GM18508 (cell line): ENCODE measurements at regions not wholly inside any gene's neighbourhood (a gene's known extent, or its start where the extent isn't known, plus 50 kb on each side); places are given as distances from the start of the nearest gene placed in this dataset.
A peak's percentile ranks its signal among the peaks of the same experiment; 100 is the strongest.
"Not testable (repeated sequence)": the region's sequence is repeated elsewhere in the genome, so short reads cannot be mapped to it uniquely, and the experiment has no call there.

ENCODE experiments used
- ATAC-seq: cut with Tn5 transposase; IDR thresholded peaks from one replicate; pipeline ENCODE4 v1.9.1; 2021; ENCODE audit warnings: moderate number of reproducible peaks; ENCODE audit not compliant: insufficient read depth, unreplicated experiment

GRCh38 chr2:142300517-142300916 lies 169.7 kb upstream of the LRP1B start:
- no peak for ATAC-seq

- no peak for ATAC-seq
Observed at GRCh38 chr2:142299021-142299420, 168.2 kb upstream of the LRP1B start.

GRCh38 chr2:142294225-142294624 lies 163.4 kb upstream of the LRP1B start:
- no peak for ATAC-seq

GRCh38 chr2:142291969-142292368 lies 161.2 kb upstream of the LRP1B start:
- no peak for ATAC-seq

- no peak for ATAC-seq
Observed at GRCh38 chr2:142290931-142291330, 160.1 kb upstream of the LRP1B start.

GRCh38 chr2:142286618-142287017 lies 155.8 kb upstream of the LRP1B start:
- peak; percentile 52 for ATAC-seq

GRCh38 chr2:142285480-142285879 lies 154.7 kb upstream of the LRP1B start:
- ATAC-seq, result no peak

- not testable (repeated sequence) for ATAC-seq
Observed at GRCh38 chr2:142284336-142284735, 153.5 kb upstream of the LRP1B start.

GRCh38 chr2:142280831-142281230 lies 150.0 kb upstream of the LRP1B start:
- no peak for ATAC-seq

GRCh38 chr2:142270990-142271389 lies 140.2 kb upstream of the LRP1B start:
- no peak for ATAC-seq

- ATAC-seq, result no peak
Observed at GRCh38 chr2:142270291-142270690, 139.5 kb upstream of the LRP1B start.

- no peak for ATAC-seq
Observed at GRCh38 chr2:142259356-142259755, 128.5 kb upstream of the LRP1B start.

GRCh38 chr2:142254031-142254430 lies 123.2 kb upstream of the LRP1B start:
- ATAC-seq, result no peak

GRCh38 chr2:142241016-142241415 lies 110.2 kb upstream of the LRP1B start:
- ATAC-seq, result no peak

GRCh38 chr2:142236181-142236580 lies 105.4 kb upstream of the LRP1B start:
- ATAC-seq, result no peak

GRCh38 chr2:142234741-142235140 lies 103.9 kb upstream of the LRP1B start:
- ATAC-seq, result no peak

GRCh38 chr2:142223309-142223708 lies 92.5 kb upstream of the LRP1B start:
- no peak for ATAC-seq

GRCh38 chr2:142222715-142223114 lies 91.9 kb upstream of the LRP1B start:
- ATAC-seq, result no peak

GRCh38 chr2:142220901-142221300 lies 90.1 kb upstream of the LRP1B start:
- no peak for ATAC-seq

GRCh38 chr2:142220239-142220638 lies 89.4 kb upstream of the LRP1B start:
- ATAC-seq, result no peak

GRCh38 chr2:142218471-142218870 lies 87.7 kb upstream of the LRP1B start:
- no peak for ATAC-seq

GRCh38 chr2:142217804-142218203 lies 87.0 kb upstream of the LRP1B start:
- no peak for ATAC-seq

- ATAC-seq, result no peak
Observed at GRCh38 chr2:142200062-142200461, 69.2 kb upstream of the LRP1B start.
